ENCODE measurements at regions not wholly inside any gene's neighbourhood (a gene's known extent, or its start where the extent isn't known, plus 50 kb on each side); places are given as distances from the start of the nearest gene placed in this dataset.
"Not testable (repeated sequence)": the region's sequence is repeated elsewhere in the genome, so short reads cannot be mapped to it uniquely, and the experiment has no call there.

- no peak overlapping the region for H3K9ac ChIP-seq (ENCODE audit: low read length)
- H3K4me2 ChIP-seq (ENCODE audit: low read length): no peak overlapping the region
- no peaks in the 10 kb centered on the region for H3K9me3 ChIP-seq (ENCODE audit: insufficient read depth, low read length)
- H3K79me2 ChIP-seq (ENCODE audit: low read length): no peaks in the 10 kb centered on the region
- no peaks in the 10 kb centered on the region for H3K4me1 ChIP-seq (ENCODE audit: low read length)
- TF ChIP-seq, protein P1, sequence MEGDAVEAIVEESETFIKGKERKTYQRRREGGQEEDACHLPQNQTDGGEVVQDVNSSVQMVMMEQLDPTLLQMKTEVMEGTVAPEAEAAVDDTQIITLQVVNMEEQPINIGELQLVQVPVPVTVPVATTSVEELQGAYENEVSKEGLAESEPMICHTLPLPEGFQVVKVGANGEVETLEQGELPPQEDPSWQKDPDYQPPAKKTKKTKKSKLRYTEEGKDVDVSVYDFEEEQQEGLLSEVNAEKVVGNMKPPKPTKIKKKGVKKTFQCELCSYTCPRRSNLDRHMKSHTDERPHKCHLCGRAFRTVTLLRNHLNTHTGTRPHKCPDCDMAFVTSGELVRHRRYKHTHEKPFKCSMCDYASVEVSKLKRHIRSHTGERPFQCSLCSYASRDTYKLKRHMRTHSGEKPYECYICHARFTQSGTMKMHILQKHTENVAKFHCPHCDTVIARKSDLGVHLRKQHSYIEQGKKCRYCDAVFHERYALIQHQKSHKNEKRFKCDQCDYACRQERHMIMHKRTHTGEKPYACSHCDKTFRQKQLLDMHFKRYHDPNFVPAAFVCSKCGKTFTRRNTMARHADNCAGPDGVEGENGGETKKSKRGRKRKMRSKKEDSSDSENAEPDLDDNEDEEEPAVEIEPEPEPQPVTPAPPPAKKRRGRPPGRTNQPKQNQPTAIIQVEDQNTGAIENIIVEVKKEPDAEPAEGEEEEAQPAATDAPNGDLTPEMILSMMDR (IDR thresholded peaks at IDR 0.05; ENCODE audit: low read depth, low read length): no peak
- no peak for TF ChIP-seq EZH2phosphoT487 (IDR thresholded peaks at IDR 0.05; ENCODE audit: low read depth)
- H3K4me3 ChIP-seq (ENCODE audit: low read length): no peak overlapping the region
- no peaks in the 10 kb centered on the region for H3K27me3 ChIP-seq (ENCODE audit: low read depth, low read length)
- no peak overlapping the region for H2AFZ ChIP-seq (ENCODE audit: low read depth, low read length)
- no peak overlapping the region for H3K27ac ChIP-seq (ENCODE audit: low read length)
- no peaks in the 10 kb centered on the region for H3K36me3 ChIP-seq (replicated peaks; ENCODE audit: low read depth, low read length)
- H4K20me1 ChIP-seq (ENCODE audit: insufficient read depth, low read length): no peaks in the 10 kb centered on the region
These were observed 107.5 kb upstream of the SYT10 start for GRCh38 chr12:33547084-33547483.

DNA sequence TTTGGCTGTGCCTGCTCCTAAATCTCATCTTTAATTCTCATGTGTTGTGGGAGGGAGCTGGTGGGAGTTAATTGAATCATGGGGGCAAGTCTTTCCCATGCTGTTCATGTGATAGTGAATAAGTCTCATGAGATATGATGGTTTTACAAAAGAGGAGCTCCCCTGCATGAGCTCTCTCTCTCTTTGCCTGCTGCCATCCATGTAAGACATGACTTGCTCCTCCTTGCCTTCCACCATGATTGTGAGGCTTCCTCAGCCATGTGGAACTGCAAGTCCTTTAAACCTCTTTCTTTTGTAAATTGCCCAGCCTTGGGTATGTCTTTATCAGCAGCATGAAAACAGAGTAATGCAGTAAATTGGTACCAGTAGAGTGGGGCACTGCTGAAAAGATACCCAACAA lies 110.6 kb upstream of the SYT10 start:
- not testable (repeated sequence) for H3K36me3 ChIP-seq (replicated peaks; ENCODE audit: low read depth, low read length); H3K4me3 ChIP-seq (ENCODE audit: low read length); H3K9me3 ChIP-seq (ENCODE audit: insufficient read depth, low read length); H3K79me2 ChIP-seq (ENCODE audit: low read length); H4K20me1 ChIP-seq (ENCODE audit: insufficient read depth, low read length); H2AFZ ChIP-seq (ENCODE audit: low read depth, low read length); H3K4me1 ChIP-seq (ENCODE audit: low read length); H3K27ac ChIP-seq (ENCODE audit: low read length); H3K4me2 ChIP-seq (ENCODE audit: low read length); H3K27me3 ChIP-seq (ENCODE audit: low read depth, low read length); H3K9ac ChIP-seq (ENCODE audit: low read length)

DNA sequence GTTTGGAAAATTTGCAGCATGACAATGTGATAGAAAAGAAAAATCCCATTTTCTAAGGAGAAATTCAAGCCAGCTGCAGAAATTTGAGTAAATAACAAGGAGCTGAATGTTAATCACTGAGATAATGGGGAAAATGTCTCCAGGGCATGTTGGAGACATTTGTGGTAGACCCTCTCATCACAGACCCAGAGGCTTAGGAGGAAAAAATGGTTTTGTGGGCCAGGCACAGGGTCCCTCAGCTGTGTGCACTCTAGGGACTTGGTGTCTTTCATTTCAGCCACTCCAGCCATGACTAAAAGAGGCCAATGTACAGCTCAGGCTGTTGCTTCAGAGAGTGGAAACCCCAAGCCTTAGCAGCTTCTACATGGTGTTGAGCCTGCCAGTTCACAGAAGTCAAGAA lies 111.4 kb upstream of the SYT10 start:
- no peak overlapping the region for H3K4me3 ChIP-seq (ENCODE audit: low read length)
- H3K9me3 ChIP-seq (ENCODE audit: insufficient read depth, low read length): no peaks in the 10 kb centered on the region
- no peaks in the 10 kb centered on the region for H3K27me3 ChIP-seq (ENCODE audit: low read depth, low read length)
- no peak overlapping the region for H3K4me2 ChIP-seq (ENCODE audit: low read length)
- no peak overlapping the region for H3K27ac ChIP-seq (ENCODE audit: low read length)
- H3K4me1 ChIP-seq (ENCODE audit: low read length): no peaks in the 10 kb centered on the region
- H2AFZ ChIP-seq (ENCODE audit: low read depth, low read length): no peak overlapping the region
- no peaks in the 10 kb centered on the region for H3K79me2 ChIP-seq (ENCODE audit: low read length)
- H4K20me1 ChIP-seq (ENCODE audit: insufficient read depth, low read length): no peaks in the 10 kb centered on the region
- H3K9ac ChIP-seq (ENCODE audit: low read length): no peak overlapping the region
- no peaks in the 10 kb centered on the region for H3K36me3 ChIP-seq (replicated peaks; ENCODE audit: low read depth, low read length)
- TF ChIP-seq EZH2phosphoT487 (IDR thresholded peaks at IDR 0.05; ENCODE audit: low read depth): no peak
- TF ChIP-seq, protein P1 (IDR thresholded peaks at IDR 0.05; ENCODE audit: low read depth, low read length): no peak

DNA sequence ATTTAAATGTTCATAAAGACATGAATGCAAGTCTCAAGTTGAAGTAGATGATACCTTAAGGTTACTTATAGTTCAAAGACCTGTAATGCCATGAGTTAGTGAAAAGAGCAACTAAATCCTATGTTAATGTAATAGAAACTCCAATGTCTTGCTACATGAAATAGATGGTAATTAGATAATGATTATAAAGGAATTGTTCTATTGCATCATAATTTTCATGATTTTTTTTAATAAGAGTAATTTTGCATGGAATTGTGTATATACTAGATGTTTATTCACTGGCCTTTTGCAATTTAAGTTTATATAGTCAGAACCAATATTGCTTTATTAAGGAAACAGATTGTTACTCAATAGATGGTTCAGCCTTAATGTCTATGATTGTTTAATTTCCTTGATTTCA lies 115.5 kb upstream of the SYT10 start:
- no peak overlapping the region for H3K4me2 ChIP-seq (ENCODE audit: low read length)
- H3K36me3 ChIP-seq (replicated peaks; ENCODE audit: low read depth, low read length): no peaks in the 10 kb centered on the region
- H3K9ac ChIP-seq (ENCODE audit: low read length): no peak overlapping the region
- H4K20me1 ChIP-seq (ENCODE audit: insufficient read depth, low read length): no peaks in the 10 kb centered on the region
- no peaks in the 10 kb centered on the region for H3K4me1 ChIP-seq (ENCODE audit: low read length)
- H3K27ac ChIP-seq (ENCODE audit: low read length): no peak overlapping the region
- no peak overlapping the region for H2AFZ ChIP-seq (ENCODE audit: low read depth, low read length)
- no peak overlapping the region for H3K4me3 ChIP-seq (ENCODE audit: low read length)
- H3K9me3 ChIP-seq (ENCODE audit: insufficient read depth, low read length): no peaks in the 10 kb centered on the region
- H3K27me3 ChIP-seq (ENCODE audit: low read depth, low read length): no peaks in the 10 kb centered on the region
- no peak for TF ChIP-seq EZH2phosphoT487 (IDR thresholded peaks at IDR 0.05; ENCODE audit: low read depth)
- TF ChIP-seq, protein P1 (IDR thresholded peaks at IDR 0.05; ENCODE audit: low read depth, low read length): no peak
- no peaks in the 10 kb centered on the region for H3K79me2 ChIP-seq (ENCODE audit: low read length)

DNA sequence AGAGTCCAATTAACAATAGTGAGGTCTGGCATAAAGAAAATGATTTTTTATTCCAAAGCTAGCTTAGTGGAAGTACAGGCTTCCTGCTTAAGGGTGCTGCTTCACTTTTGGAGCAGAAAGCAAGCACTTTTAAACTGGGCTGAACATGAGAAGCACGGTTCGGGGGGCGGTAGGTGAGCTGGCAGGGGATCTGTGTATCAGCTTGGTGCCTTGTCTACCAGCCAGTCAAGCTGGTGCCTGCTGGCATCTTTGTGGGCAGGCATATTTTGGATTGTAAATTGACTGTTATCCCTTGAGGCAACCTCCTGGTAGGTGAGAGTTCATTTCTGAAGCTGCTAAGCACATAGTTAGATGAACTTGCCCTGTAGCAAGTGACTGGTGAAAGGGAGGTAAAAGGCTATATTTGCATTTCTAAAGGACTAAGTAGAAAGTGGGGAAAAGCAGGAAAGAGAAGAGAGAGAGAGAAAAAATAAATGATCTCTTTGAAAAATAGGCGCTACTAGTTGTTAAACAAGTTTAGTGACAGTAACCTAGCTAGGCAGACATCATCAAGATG lies 121.1 kb upstream of the SYT10 start:
- TF ChIP-seq EZH2phosphoT487 (IDR thresholded peaks at IDR 0.05; ENCODE audit: low read depth): no peak
- TF ChIP-seq, protein P1 (IDR thresholded peaks at IDR 0.05; ENCODE audit: low read depth, low read length): no peak
- Histone ChIP-seq H3K36me3 (replicated peaks; ENCODE audit: low read depth, low read length) (no peaks in the 10 kb centered on the region), H4K20me1 (ENCODE audit: insufficient read depth, low read length) (no peaks in the 10 kb centered on the region)

More for the DNA sequence above, 121.1 kb upstream of the SYT10 start:
- no peaks in the 10 kb centered on the region for H3K27me3 ChIP-seq (ENCODE audit: low read depth, low read length)
- H3K4me2 ChIP-seq (ENCODE audit: low read length): no peak overlapping the region
- H3K9ac ChIP-seq (ENCODE audit: low read length): no peak overlapping the region
- no peaks in the 10 kb centered on the region for H3K4me1 ChIP-seq (ENCODE audit: low read length)
- H3K9me3 ChIP-seq (ENCODE audit: insufficient read depth, low read length): peaks cover 6% of the 10 kb centered on the region; the same call in 1 of the 2 replicates
- no peak overlapping the region for H3K27ac ChIP-seq (ENCODE audit: low read length)
- H3K79me2 ChIP-seq (ENCODE audit: low read length): no peaks in the 10 kb centered on the region
- H3K4me3 ChIP-seq (ENCODE audit: low read length): no peak overlapping the region
- H2AFZ ChIP-seq (ENCODE audit: low read depth, low read length): no peak overlapping the region

Measured in OCI-LY3 (cell line).